ENCODE measurements at regions not wholly inside any gene's neighbourhood (a gene's known extent, or its start where the extent isn't known, plus 50 kb on each side); places are given as distances from the start of the nearest gene placed in this dataset.

GRCh38 chr10:9789996-9790395 lies 1227.7 kb upstream of the CELF2 start:
- TF ChIP-seq NFIC (IDR thresholded peaks at IDR 0.05) (no peak), RAD21 (IDR thresholded peaks at IDR 0.05; ENCODE audit: low read depth) (no peak), USF1 (IDR thresholded peaks at IDR 0.05) (no peak), TCF12 (IDR thresholded peaks at IDR 0.05; ENCODE audit: low read depth) (no peak), EGR1 (IDR thresholded peaks at IDR 0.05) (no peak), YY1 (IDR thresholded peaks at IDR 0.05; ENCODE audit: low read depth) (no peak), CEBPB (IDR thresholded peaks at IDR 0.05) (no peak)
